Effector memory CD8-positive, alpha-beta T cell (primary cell): ENCODE measurements at regions not wholly inside any gene's neighbourhood (a gene's known extent, or its start where the extent isn't known, plus 50 kb on each side); places are given as distances from the start of the nearest gene placed in this dataset.

Source experiments
- ATAC-seq: fragments of 150-1000 bp; cut with Tn5 transposase; replicated peaks from 2 replicates; pipeline ENCODE4 v1.10.0; 2021; ENCODE audit warnings: mild to moderate bottlenecking, moderate library complexity
- DNase-seq, 3 experiments: peaks; one replicate each; pipeline ENCODE4 v3.0.0; 2021
- H3K27ac Mint-ChIP-seq, 2 donors: one replicate each; pipeline ENCODE4 v1.8.0; 2022; ENCODE audit warnings: mild to moderate bottlenecking in 2 of 2, mixed read lengths in 2 of 2, moderate library complexity in 2 of 2
- H3K27me3 Mint-ChIP-seq, 2 donors: one replicate each; pipeline ENCODE4 v1.8.0; 2022; ENCODE audit warnings: mixed read lengths in 2 of 2
- H3K36me3 Mint-ChIP-seq: one replicate; pipeline ENCODE4 v1.8.0; 2022; ENCODE audit warnings: mild to moderate bottlenecking, moderate library complexity, mixed read lengths; ENCODE audit not compliant: insufficient read depth
- H3K4me1 Mint-ChIP-seq, 2 donors: one replicate each; pipeline ENCODE4 v1.8.0; 2022; ENCODE audit warnings: low read depth in 2 of 2, mixed read lengths in 2 of 2
- H3K4me3 Mint-ChIP-seq, 2 donors: one replicate each; pipeline ENCODE4 v1.8.0; 2022; ENCODE audit warnings: mild to moderate bottlenecking in 2 of 2, mixed read lengths in 2 of 2, moderate library complexity in 2 of 2
- H3K9me3 Mint-ChIP-seq, 2 donors: one replicate each; pipeline ENCODE4 v1.8.0; 2022; ENCODE audit warnings: mixed read lengths in 2 of 2

DNA sequence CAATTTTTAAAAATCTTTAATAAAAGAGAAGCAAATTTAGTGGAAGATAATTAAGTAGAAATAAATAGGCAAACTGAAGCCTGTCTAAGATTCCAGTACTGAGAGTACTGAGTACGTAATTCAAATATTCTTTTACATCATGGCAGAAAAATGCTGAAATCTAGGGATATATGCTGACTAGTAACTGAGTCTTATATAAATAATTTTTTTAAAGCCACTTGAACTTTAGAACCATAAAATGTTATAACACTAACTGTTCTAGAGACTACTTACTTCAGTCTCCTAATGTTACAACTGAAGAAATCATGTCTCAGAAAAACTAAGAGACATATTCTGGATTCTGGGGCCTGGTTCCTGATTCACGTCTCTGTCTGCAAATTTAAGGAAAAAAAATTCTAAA lies 230.6 kb upstream of the PLEKHG7 start:
- H3K27me3 Mint-ChIP-seq: no peaks in the 10 kb centered on the region
- no peak overlapping the region for H3K27ac Mint-ChIP-seq
- no peaks in the 10 kb centered on the region for H3K36me3 Mint-ChIP-seq
- no peak for DNase-seq
- H3K4me3 Mint-ChIP-seq: no peak overlapping the region
- no peak for ATAC-seq
- H3K9me3 Mint-ChIP-seq: no peaks in the 10 kb centered on the region
- peaks cover 3 to 11% of the 10 kb centered on the region in 2 donors for H3K4me1 Mint-ChIP-seq

DNA sequence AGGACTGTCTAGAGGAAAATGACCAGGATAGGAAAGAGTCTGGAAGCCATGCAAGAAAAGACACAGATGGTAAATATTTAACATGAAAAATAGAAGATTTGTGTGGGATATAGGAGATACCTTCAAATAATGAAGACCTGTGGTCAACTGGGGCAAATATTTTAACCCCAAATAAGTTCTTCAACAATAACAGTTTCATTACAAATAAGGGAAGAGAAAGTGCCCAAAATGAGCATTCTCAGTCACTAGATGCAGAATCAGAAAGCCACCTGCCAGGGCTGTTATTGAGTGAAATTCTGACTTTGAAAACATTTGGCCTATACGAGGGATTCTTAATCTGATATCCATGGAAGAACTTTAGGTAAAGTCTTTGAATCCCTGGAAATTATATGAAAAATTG lies 231.2 kb upstream of the PLEKHG7 start:
- no peak overlapping the region for H3K4me3 Mint-ChIP-seq
- no peak overlapping the region for H3K27ac Mint-ChIP-seq
- DNase-seq (no peak), ATAC-seq (no peak)
- no peaks in the 10 kb centered on the region for H3K9me3 Mint-ChIP-seq
- peaks cover 3 to 11% of the 10 kb centered on the region in 2 donors for H3K4me1 Mint-ChIP-seq
- no peaks in the 10 kb centered on the region for H3K36me3 Mint-ChIP-seq
- H3K27me3 Mint-ChIP-seq: no peaks in the 10 kb centered on the region

DNA sequence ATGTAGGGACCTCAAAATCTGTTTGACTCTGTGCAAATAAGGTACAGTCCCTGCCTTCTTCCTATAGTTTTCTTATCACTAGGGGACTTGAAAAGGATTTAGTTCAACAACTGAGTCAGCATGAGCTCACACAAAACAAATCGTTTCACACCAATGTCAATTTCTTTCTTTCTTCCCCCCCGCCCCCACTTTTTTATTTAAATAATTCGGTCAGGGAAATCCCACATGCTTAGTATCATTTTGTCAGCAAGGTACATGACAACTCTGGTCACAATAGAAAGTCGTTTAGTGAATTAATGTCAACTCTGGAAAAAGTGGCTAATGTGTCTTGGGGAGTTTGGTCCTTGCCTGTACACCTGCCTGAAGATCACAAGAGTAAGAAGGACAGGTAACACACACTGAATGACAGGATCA lies 232.2 kb upstream of the PLEKHG7 start:
- H3K4me3 Mint-ChIP-seq: no peak overlapping the region
- H3K9me3 Mint-ChIP-seq: no peaks in the 10 kb centered on the region
- peaks cover 3 to 15% of the 10 kb centered on the region in 2 donors for H3K4me1 Mint-ChIP-seq
- H3K27me3 Mint-ChIP-seq: no peaks in the 10 kb centered on the region
- no peaks in the 10 kb centered on the region for H3K36me3 Mint-ChIP-seq
- H3K27ac Mint-ChIP-seq: no peak overlapping the region
- ATAC-seq (no peak), DNase-seq (no peak)

DNA sequence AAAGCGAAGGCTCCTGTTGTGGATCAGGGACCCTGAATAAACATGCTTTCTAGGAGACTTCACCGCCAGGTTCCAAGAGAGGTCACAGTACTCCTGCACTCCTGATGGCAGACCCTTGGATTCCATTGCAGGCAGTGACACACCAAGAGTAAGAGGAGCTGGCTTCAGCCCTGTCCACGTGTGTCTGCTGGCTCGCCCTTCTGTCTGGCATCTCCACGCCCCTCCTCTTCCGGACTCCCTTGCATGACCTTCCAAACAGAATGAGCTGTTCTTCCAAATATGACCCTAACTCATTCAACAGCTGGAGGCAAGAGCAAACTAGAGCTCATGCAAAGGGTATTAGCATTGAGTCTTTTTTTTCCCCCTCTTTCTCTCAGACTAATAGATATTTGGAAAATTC lies 233.0 kb upstream of the PLEKHG7 start:
- no peaks in the 10 kb centered on the region for H3K27me3 Mint-ChIP-seq
- no peak overlapping the region for H3K4me3 Mint-ChIP-seq
- no peak overlapping the region for H3K27ac Mint-ChIP-seq
- H3K9me3 Mint-ChIP-seq: no peaks in the 10 kb centered on the region
- DNase-seq: no peak
- H3K4me1 Mint-ChIP-seq: peaks cover 3 to 15% of the 10 kb centered on the region in 2 donors
- H3K36me3 Mint-ChIP-seq: no peaks in the 10 kb centered on the region
- no peak for ATAC-seq

GRCh38 chr12:92468358-92469020 lies 234.3 kb upstream of the PLEKHG7 start:
- Mint-ChIP-seq H3K27ac (no peak overlapping the region), H3K4me3 (no peak overlapping the region), H3K4me1 (peaks cover 3 to 21% of the 10 kb centered on the region in 2 donors), H3K27me3 (no peaks in the 10 kb centered on the region), H3K36me3 (peaks cover 4% of the 10 kb centered on the region), H3K9me3 (no peaks in the 10 kb centered on the region)
- DNase-seq: no peak
- ATAC-seq: no peak

DNA sequence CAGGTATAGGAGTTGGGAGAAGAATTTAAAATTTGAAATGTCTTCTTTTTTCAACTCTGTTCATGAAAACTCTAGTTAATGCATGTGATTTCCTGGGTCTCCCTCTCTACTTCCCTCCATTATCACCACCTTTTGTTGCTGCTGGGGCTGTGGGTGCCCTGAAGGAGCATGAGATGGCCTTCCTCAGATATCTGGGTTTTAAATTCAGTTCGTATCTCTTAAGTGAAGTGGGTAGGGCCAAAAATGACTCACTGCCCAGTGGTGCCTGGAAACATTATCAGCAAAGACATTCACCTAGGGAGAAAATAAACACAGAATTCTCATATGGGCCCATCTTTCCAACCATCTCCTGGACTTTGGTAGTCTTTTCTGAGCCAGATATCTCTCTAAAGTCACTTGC lies 234.9 kb upstream of the PLEKHG7 start:
- Mint-ChIP-seq H3K9me3 (no peaks in the 10 kb centered on the region), H3K27ac (no peak overlapping the region), H3K4me1 (peaks cover 3 to 27% of the 10 kb centered on the region in 2 donors), H3K27me3 (no peaks in the 10 kb centered on the region), H3K4me3 (no peak overlapping the region), H3K36me3 (peaks cover 4% of the 10 kb centered on the region)
- no peak for DNase-seq
- no peak for ATAC-seq

GRCh38 chr12:92466391-92467305 lies 236.1 kb upstream of the PLEKHG7 start:
- no peaks in the 10 kb centered on the region for H3K27me3 Mint-ChIP-seq
- ATAC-seq (no peak), DNase-seq (no peak)
- H3K36me3 Mint-ChIP-seq: peaks cover 4% of the 10 kb centered on the region
- peaks cover 3 to 37% of the 10 kb centered on the region in 2 donors for H3K4me1 Mint-ChIP-seq
- H3K27ac Mint-ChIP-seq: no peak overlapping the region
- H3K4me3 Mint-ChIP-seq: no peak overlapping the region
- H3K9me3 Mint-ChIP-seq: no peaks in the 10 kb centered on the region

GRCh38 chr12:92465786-92466295 lies 236.9 kb upstream of the PLEKHG7 start:
- DNase-seq: no peak
- Mint-ChIP-seq H3K9me3 (no peaks in the 10 kb centered on the region), H3K4me1 (peaks cover 9 to 45% of the 10 kb centered on the region in 2 donors), H3K27me3 (no peaks in the 10 kb centered on the region), H3K27ac (no peak overlapping the region), H3K36me3 (peaks cover 4% of the 10 kb centered on the region), H3K4me3 (no peak overlapping the region)
- no peak for ATAC-seq

GRCh38 chr12:92464911-92465310 lies 237.9 kb upstream of the PLEKHG7 start:
- no peak for ATAC-seq
- Mint-ChIP-seq H3K4me3 (no peak overlapping the region), H3K36me3 (peaks cover 4% of the 10 kb centered on the region), H3K27me3 (no peaks in the 10 kb centered on the region), H3K9me3 (peaks cover 0 to 1% of the 10 kb centered on the region in 2 donors), H3K4me1 (peaks cover 12 to 49% of the 10 kb centered on the region in 2 donors), H3K27ac (peak overlapping the region in 1 of 2 donors; percentile 32)
- no peak for DNase-seq

DNA sequence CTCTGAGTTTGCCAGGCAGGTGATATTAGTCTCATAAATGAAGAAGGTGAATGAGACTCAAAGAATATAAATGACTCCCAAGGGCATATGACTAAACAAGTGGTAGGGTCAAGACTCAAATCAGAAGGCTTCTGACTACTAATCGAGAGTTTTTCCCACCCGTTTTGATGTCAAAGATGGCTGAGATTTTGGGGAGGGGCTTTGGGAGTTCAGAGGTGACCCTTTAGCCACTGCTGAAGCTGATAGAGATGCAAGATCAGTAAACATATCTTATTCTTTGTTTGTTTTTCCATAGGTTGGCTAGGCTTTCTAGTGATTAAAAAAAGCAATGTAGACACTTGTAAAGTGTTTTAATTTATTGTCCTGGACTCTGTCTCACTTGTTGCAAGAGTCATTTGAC lies 239.6 kb upstream of the PLEKHG7 start:
- Mint-ChIP-seq H3K27me3 (no peaks in the 10 kb centered on the region), H3K4me3 (peak overlapping the region in 1 of 2 donors; percentile 51), H3K36me3 (peaks cover 4% of the 10 kb centered on the region), H3K27ac (peak overlapping the region; percentile 82 to 86), H3K9me3 (peaks cover 0 to 4% of the 10 kb centered on the region in 2 donors), H3K4me1 (peaks cover 13 to 50% of the 10 kb centered on the region in 2 donors)
- DNase-seq (no peak), ATAC-seq (no peak)

GRCh38 chr12:92462527-92462926 lies 240.3 kb upstream of the PLEKHG7 start:
- peaks cover 14 to 55% of the 10 kb centered on the region in 2 donors for H3K4me1 Mint-ChIP-seq
- no peak for DNase-seq
- H3K27me3 Mint-ChIP-seq: no peaks in the 10 kb centered on the region
- peak overlapping the region; percentile 82 to 86 for H3K27ac Mint-ChIP-seq
- H3K9me3 Mint-ChIP-seq: peaks cover 0 to 4% of the 10 kb centered on the region in 2 donors
- H3K4me3 Mint-ChIP-seq: peak overlapping the region; percentile 22 to 51
- H3K36me3 Mint-ChIP-seq: peaks cover 4% of the 10 kb centered on the region
- peak; percentile 12 for ATAC-seq

GRCh38 chr12:92462049-92462448 lies 240.7 kb upstream of the PLEKHG7 start:
- H3K36me3 Mint-ChIP-seq: peaks cover 4% of the 10 kb centered on the region
- no peaks in the 10 kb centered on the region for H3K27me3 Mint-ChIP-seq
- ATAC-seq: peak; percentile 82
- H3K4me1 Mint-ChIP-seq: peaks cover 14 to 59% of the 10 kb centered on the region in 2 donors
- H3K27ac Mint-ChIP-seq: peak overlapping the region; percentile 82 to 86
- DNase-seq: peak; percentile 2 to 4 (median 2)
- peaks cover 0 to 4% of the 10 kb centered on the region in 2 donors for H3K9me3 Mint-ChIP-seq
- peak overlapping the region; percentile 22 to 51 for H3K4me3 Mint-ChIP-seq

GRCh38 chr12:92459850-92460249 lies 242.9 kb upstream of the PLEKHG7 start:
- H3K4me3 Mint-ChIP-seq: no peak overlapping the region
- peak overlapping the region; percentile 13 to 86 for H3K27ac Mint-ChIP-seq
- ATAC-seq (no peak), DNase-seq (no peak)
- peaks cover 14 to 64% of the 10 kb centered on the region in 2 donors for H3K4me1 Mint-ChIP-seq
- H3K36me3 Mint-ChIP-seq: peaks cover 4% of the 10 kb centered on the region
- no peaks in the 10 kb centered on the region for H3K27me3 Mint-ChIP-seq
- peaks cover 0 to 4% of the 10 kb centered on the region in 2 donors for H3K9me3 Mint-ChIP-seq
